NOMO-1 (cell line): ENCODE measurements at regions not wholly inside any gene's neighbourhood (a gene's known extent, or its start where the extent isn't known, plus 50 kb on each side); places are given as distances from the start of the nearest gene placed in this dataset.

Experiments
- DNase-seq, 2 experiments: peaks; one replicate each; lab custom pipeline; 2025; ENCODE audit not compliant: unreplicated experiment in 2 of 2; lab: John Stamatoyannopoulos, UW

GRCh38 chr2:17093712-17094111 lies 424.5 kb downstream of the RAD51AP2 start:
- no peak for DNase-seq

GRCh38 chr2:17086990-17087389 lies 421.4 kb upstream of the CYRIA start:
- no peak for DNase-seq

- no peak for DNase-seq
Measured at GRCh38 chr2:17085546-17086202, 420.0 kb upstream of the CYRIA start.

- DNase-seq: no peak
Measured at GRCh38 chr2:17084877-17085276, 419.2 kb upstream of the CYRIA start.

GRCh38 chr2:17083902-17084301 lies 418.3 kb upstream of the CYRIA start:
- no peak for DNase-seq

- DNase-seq: no peak
Measured at GRCh38 chr2:17079262-17079661, 413.6 kb upstream of the CYRIA start.

GRCh38 chr2:17076533-17076932 lies 410.9 kb upstream of the CYRIA start:
- no peak for DNase-seq

GRCh38 chr2:17070711-17071110 lies 405.1 kb upstream of the CYRIA start:
- no peak for DNase-seq

GRCh38 chr2:17069564-17069963 lies 403.9 kb upstream of the CYRIA start:
- no peak for DNase-seq

GRCh38 chr2:17068021-17068420 lies 402.4 kb upstream of the CYRIA start:
- no peak for DNase-seq

- DNase-seq: no peak
Measured at GRCh38 chr2:17065536-17065935, 399.9 kb upstream of the CYRIA start.

- DNase-seq: no peak
Measured at GRCh38 chr2:17061028-17061427, 395.4 kb upstream of the CYRIA start.

GRCh38 chr2:17059458-17059857 lies 393.8 kb upstream of the CYRIA start:
- no peak for DNase-seq

GRCh38 chr2:17058772-17059402 lies 393.3 kb upstream of the CYRIA start:
- no peak for DNase-seq

- no peak for DNase-seq
Measured at GRCh38 chr2:17057109-17058017, 391.7 kb upstream of the CYRIA start.

- no peak for DNase-seq
Measured at GRCh38 chr2:17056236-17056635, 390.6 kb upstream of the CYRIA start.

GRCh38 chr2:17052001-17052400 lies 386.4 kb upstream of the CYRIA start:
- no peak for DNase-seq

- no peak for DNase-seq
Measured at GRCh38 chr2:17051538-17051937, 385.9 kb upstream of the CYRIA start.

- no peak for DNase-seq
Measured at GRCh38 chr2:17043173-17043572, 377.5 kb upstream of the CYRIA start.

- no peak for DNase-seq
Measured at GRCh38 chr2:17036361-17036760, 370.7 kb upstream of the CYRIA start.

GRCh38 chr2:17035010-17035409 lies 369.4 kb upstream of the CYRIA start:
- no peak for DNase-seq

GRCh38 chr2:17030047-17030446 lies 364.4 kb upstream of the CYRIA start:
- no peak for DNase-seq
